GM12875 (cell line): ENCODE measurements at regions not wholly inside any gene's neighbourhood (a gene's known extent, or its start where the extent isn't known, plus 50 kb on each side); places are given as distances from the start of the nearest gene placed in this dataset.
"Not testable (repeated sequence)": the region's sequence is repeated elsewhere in the genome, so short reads cannot be mapped to it uniquely, and the experiment has no call there.

Experiments used
- H3K4me3 ChIP-seq: one replicate; pipeline ENCODE4 v1.5.1; 2011; ENCODE audit warnings: low read depth, low read length, control low read depth
- TF ChIP-seq, protein P1 (sequence below): IDR thresholded peaks from 2 replicates; pipeline ENCODE4 v1.5.1; 2011; ENCODE audit warnings: low read depth, mild to moderate bottlenecking, control low read depth, inconsistent platforms, low read length, moderate library complexity, borderline replicate concordance; ENCODE audit not compliant: insufficient read depth

DNA sequence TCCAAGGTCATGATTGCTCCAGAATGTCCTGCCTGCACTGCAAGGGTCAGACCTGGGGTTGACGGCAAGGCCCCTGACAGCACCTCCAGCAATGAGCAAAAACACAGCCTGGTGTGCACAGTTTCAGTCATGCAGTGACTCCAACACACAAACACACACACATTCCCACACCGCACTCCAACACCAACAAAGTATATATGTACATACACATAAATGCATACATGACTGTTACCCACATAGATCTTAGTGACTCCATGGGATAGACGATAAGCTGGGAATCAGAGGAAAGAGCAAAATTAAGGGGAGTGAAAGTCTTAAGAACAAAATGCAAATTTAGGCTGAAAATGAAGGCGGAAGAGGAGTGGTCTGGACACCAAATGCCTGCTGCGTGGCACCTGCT is 112.7 kb upstream of the TEKT4 start:
- TF ChIP-seq, protein P1, sequence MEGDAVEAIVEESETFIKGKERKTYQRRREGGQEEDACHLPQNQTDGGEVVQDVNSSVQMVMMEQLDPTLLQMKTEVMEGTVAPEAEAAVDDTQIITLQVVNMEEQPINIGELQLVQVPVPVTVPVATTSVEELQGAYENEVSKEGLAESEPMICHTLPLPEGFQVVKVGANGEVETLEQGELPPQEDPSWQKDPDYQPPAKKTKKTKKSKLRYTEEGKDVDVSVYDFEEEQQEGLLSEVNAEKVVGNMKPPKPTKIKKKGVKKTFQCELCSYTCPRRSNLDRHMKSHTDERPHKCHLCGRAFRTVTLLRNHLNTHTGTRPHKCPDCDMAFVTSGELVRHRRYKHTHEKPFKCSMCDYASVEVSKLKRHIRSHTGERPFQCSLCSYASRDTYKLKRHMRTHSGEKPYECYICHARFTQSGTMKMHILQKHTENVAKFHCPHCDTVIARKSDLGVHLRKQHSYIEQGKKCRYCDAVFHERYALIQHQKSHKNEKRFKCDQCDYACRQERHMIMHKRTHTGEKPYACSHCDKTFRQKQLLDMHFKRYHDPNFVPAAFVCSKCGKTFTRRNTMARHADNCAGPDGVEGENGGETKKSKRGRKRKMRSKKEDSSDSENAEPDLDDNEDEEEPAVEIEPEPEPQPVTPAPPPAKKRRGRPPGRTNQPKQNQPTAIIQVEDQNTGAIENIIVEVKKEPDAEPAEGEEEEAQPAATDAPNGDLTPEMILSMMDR = no peak
- H3K4me3 ChIP-seq = no peak overlapping the region

DNA sequence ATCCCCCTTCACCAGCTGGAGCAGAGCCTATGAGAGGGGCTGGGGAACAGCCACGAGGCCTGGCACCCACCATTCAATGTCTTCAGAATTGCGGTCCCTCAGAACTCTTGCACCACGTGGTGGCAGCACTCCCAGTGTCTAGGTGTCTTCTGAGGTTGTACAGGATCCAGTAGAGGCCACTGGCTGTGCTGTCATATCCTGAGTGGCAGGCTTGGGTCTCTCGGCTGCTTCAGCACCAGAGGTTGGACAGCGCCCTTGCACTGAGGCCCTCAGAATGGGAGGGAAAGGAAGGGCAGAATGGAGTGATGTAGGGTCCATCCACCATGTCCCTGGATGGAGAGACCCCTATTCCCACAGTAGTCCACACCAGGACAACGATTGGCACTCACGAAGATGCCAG is 112.0 kb upstream of the TEKT4 start:
- TF ChIP-seq, protein P1 = no peak
- no peak overlapping the region for H3K4me3 ChIP-seq

DNA sequence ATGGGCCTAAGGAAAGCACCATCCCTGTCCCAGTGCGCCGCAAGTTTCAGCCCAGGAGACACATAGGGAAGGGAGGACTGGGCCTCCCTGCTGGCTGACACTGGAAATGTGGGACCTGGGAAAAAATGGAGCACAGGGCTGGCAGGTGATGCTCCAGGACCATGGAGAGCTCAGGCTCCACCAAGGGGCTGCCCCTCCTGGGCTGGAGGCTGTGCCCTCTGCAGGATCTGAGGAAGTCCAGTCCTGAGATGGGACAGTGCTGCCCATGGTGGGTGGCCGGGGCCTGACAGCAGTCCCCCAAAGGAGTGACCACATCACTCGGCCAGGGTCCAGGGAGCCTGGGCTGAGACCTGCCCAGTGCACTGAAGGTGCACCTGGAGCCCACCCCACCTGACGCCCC is 108.6 kb upstream of the TEKT4 start:
- TF ChIP-seq, protein P1 = no peak
- no peak overlapping the region for H3K4me3 ChIP-seq

DNA sequence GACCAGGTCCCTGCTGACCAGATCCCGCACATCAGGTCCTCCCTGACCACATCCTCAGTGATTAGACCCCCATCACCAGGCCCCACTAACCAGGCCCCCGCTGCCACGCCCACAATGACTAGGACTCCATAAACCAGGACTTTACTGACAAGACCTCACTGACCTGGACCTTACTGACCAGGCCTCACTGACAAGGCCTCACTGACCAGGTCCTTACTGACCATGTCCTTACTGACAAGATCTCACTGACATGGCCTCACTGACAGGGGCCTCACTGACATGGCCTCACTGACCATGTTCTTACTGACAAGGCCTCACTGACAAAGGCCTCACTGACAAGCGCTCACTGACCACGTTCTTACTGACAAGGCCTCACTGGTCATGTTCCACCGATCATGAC is 107.9 kb upstream of the TEKT4 start:
- TF ChIP-seq, protein P1 = no peak
- H3K4me3 ChIP-seq = no peak overlapping the region

DNA sequence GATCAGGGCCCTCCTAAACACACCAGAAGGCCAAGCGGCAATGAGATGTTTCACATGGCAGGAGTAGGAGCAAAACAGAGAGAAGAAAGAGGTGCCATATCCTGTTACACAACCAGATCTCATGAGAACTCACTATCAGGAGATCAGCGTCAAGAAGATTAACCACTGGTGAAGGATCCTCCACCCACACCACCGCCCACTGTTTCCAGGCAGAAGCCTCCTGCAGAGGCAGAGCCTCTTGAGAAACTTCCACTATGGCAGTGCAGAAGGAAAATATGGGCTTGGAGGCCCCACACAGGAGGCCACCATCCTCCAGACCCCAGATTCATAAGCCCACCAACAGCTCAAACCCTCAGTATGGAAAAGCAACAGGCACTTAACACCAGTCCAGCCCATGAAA is 106.9 kb upstream of the TEKT4 start:
- H3K4me3 ChIP-seq = not testable (repeated sequence)

DNA sequence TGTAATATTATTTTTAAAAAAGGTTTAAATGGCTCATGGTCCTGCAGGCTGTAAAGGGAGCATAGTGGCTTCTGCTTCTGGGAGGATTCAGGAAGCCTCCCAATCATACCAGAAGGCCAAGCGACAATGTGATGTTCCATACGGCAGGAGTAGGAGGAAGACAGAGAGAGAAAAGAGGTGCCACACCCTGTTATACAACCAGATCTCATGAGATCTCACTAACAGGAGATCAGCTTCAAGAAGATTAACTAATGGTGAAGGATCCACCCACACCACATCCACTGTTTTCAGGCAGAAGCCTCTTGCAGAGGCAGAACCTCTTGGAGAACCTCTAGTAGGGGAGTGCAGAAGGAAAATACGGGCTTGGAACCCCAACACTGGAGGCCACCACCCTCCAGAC is 103.9 kb upstream of the TEKT4 start:
- no peak overlapping the region for H3K4me3 ChIP-seq

DNA sequence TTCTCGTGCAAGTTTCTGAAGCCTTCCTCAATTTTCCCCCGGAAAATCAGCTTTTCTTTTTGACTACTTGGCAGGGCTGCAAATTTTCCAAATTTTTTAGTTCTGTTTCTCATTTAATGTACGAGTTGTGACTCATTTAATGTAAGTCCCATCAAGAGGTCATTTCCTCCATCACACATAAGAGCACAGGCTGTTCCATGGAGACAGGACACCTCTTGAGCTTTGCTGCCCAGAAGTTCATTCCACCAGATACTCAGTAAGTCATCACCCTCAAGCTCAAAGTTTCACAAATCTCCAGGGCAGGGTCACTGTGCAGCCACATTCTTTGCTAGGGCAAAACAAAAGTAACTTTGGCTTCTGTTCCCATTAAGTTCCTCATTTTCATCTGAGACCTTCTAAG is 101.5 kb upstream of the TEKT4 start:
- TF ChIP-seq, protein P1 = no peak
- no peak overlapping the region for H3K4me3 ChIP-seq

More for the DNA sequence above, 103.9 kb upstream of the TEKT4 start:
- TF ChIP-seq, protein P1 = no peak

DNA sequence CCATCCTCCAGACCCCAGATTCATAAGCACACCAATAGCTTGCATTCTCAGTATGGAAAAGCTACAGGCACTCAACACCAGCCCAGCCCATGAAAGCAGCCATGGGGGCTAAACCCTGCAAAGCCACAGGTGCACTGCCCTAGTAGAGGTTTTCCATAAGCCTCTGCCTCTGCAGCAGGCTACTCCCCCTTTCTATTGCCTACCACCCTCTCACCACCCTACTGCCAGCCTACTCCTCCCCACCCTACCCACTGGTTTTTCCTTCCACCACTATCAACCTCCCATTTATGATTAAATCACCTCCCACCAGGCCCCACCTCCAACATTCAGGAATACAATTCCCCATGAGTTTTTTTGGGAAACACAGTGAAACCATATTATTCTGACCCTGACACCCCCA is 96.4 kb upstream of the TEKT4 start:
- H3K4me3 ChIP-seq = no peak overlapping the region
- TF ChIP-seq, protein P1 = no peak
